ENCODE measurements at regions not wholly inside any gene's neighbourhood (a gene's known extent, or its start where the extent isn't known, plus 50 kb on each side); places are given as distances from the start of the nearest gene placed in this dataset.

- Mint-ChIP-seq H3K36me3 (ENCODE audit: low read depth) (peaks cover 3% of the 10 kb centered on the region), H3K4me3 (no peak overlapping the region), H3K4me1 (no peaks in the 10 kb centered on the region), H3K27me3 (ENCODE audit: low read depth) (no peaks in the 10 kb centered on the region), H3K27ac (ENCODE audit: unreplicated experiment) (no peak overlapping the region), H3K9me3 (peaks cover 19% of the 10 kb centered on the region)
- no peak for TF ChIP-seq CTCF (conservative IDR thresholded peaks at IDR 0.05)
- no peak for DNase-seq (ENCODE audit: low read depth, low spot score)
Measured at GRCh38 chr5:96035796-96036195, 74.1 kb upstream of the ELL2 start.

GRCh38 chr5:96033116-96033515, 71.5 kb upstream of the ELL2 start:
- no peak for DNase-seq (ENCODE audit: low read depth, low spot score)
- no peaks in the 10 kb centered on the region for H3K27me3 Mint-ChIP-seq (ENCODE audit: low read depth)
- no peaks in the 10 kb centered on the region for H3K4me1 Mint-ChIP-seq
- no peak overlapping the region for H3K4me3 Mint-ChIP-seq
- H3K27ac Mint-ChIP-seq (ENCODE audit: unreplicated experiment) = peak overlapping the region; percentile 21
- no peak for TF ChIP-seq CTCF (conservative IDR thresholded peaks at IDR 0.05)
- peaks cover 3% of the 10 kb centered on the region for H3K36me3 Mint-ChIP-seq (ENCODE audit: low read depth)
- H3K9me3 Mint-ChIP-seq = peaks cover 12% of the 10 kb centered on the region

GRCh38 chr5:96031811-96032261, 70.2 kb upstream of the ELL2 start:
- no peak for TF ChIP-seq CTCF (conservative IDR thresholded peaks at IDR 0.05)

GRCh38 chr5:96031180-96031579, 69.5 kb upstream of the ELL2 start:
- no peak for DNase-seq (ENCODE audit: low read depth, low spot score)
- Mint-ChIP-seq H3K36me3 (ENCODE audit: low read depth) (peaks cover 3% of the 10 kb centered on the region), H3K27ac (ENCODE audit: unreplicated experiment) (no peak overlapping the region), H3K27me3 (ENCODE audit: low read depth) (no peaks in the 10 kb centered on the region), H3K4me1 (peaks cover 7% of the 10 kb centered on the region), H3K4me3 (no peak overlapping the region), H3K9me3 (peaks cover 10% of the 10 kb centered on the region)
- TF ChIP-seq CTCF (conservative IDR thresholded peaks at IDR 0.05) = no peak

More at GRCh38 chr5:96031811-96032261, 70.2 kb upstream of the ELL2 start:
- Mint-ChIP-seq H3K27me3 (ENCODE audit: low read depth) (no peaks in the 10 kb centered on the region), H3K4me1 (peaks cover under 1% of the 10 kb centered on the region), H3K27ac (ENCODE audit: unreplicated experiment) (no peak overlapping the region), H3K9me3 (peaks cover 10% of the 10 kb centered on the region), H3K36me3 (ENCODE audit: low read depth) (peaks cover 3% of the 10 kb centered on the region), H3K4me3 (no peak overlapping the region)
- no peak for DNase-seq (ENCODE audit: low read depth, low spot score)

GRCh38 chr5:96026406-96027041, 64.9 kb upstream of the ELL2 start:
- Mint-ChIP-seq H3K36me3 (ENCODE audit: low read depth) (no peaks in the 10 kb centered on the region), H3K4me1 (peaks cover 20% of the 10 kb centered on the region), H3K27me3 (ENCODE audit: low read depth) (no peaks in the 10 kb centered on the region), H3K27ac (ENCODE audit: unreplicated experiment) (peak overlapping the region; percentile 10), H3K9me3 (no peaks in the 10 kb centered on the region), H3K4me3 (no peak overlapping the region)
- DNase-seq (ENCODE audit: low read depth, low spot score) = no peak
- TF ChIP-seq CTCF (conservative IDR thresholded peaks at IDR 0.05) = no peak

Data from neural crest cell (in vitro differentiated cells).